Sigmoid colon (tissue), 4 donors: ENCODE measurements at regions not wholly inside any gene's neighbourhood (a gene's known extent, or its start where the extent isn't known, plus 50 kb on each side); places are given as distances from the start of the nearest gene placed in this dataset.

Experiments used
- CTCF ChIP-seq, 4 experiments: fragments of 450-650 bp in 3 of 4; fragments of 200-600 bp in 1 of 4; IDR thresholded peaks; one replicate each; pipeline ENCODE4 v1.5.1; 2016 to 2019; ENCODE audit warnings: antibody characterized with exemption in 4 of 4, mild to moderate bottlenecking in 3 of 4, moderate library complexity in 2 of 4
- EP300 ChIP-seq, 4 donors: sonication (generic); formaldehyde crosslinking; IDR thresholded peaks; one replicate each; pipeline ENCODE4 v1.6.1; 2017; ENCODE audit warnings: antibody characterized with exemption in 4 of 4
- POLR2A ChIP-seq, 2 donors: fragments of 450-650 bp; IDR thresholded peaks; one replicate each; pipeline ENCODE4 v1.6.1; 2016; ENCODE audit warnings: antibody characterized with exemption in 2 of 2, mild to moderate bottlenecking in 2 of 2, moderate library complexity in 2 of 2

- no peak for TF ChIP-seq CTCF (IDR thresholded peaks at IDR 0.05)
- TF ChIP-seq POLR2A (IDR thresholded peaks at IDR 0.05) = no peak
- TF ChIP-seq EP300 (IDR thresholded peaks at IDR 0.05) = no peak
These were observed 67.7 kb upstream of the PTPN1 start for GRCh38 chr20:50442512-50442911.
